OCI-LY3 (cell line): ENCODE measurements at regions not wholly inside any gene's neighbourhood (a gene's known extent, or its start where the extent isn't known, plus 50 kb on each side); places are given as distances from the start of the nearest gene placed in this dataset.

ENCODE experiments used
- EZH2phosphoT487 ChIP-seq: fragments of 200-600 bp; shearing (Covaris generic); IDR thresholded peaks from 2 replicates; pipeline ENCODE4 v1.6.1; 2018; ENCODE audit warnings: antibody characterized with exemption, mixed run types, low read depth
- TF ChIP-seq, protein P1 (sequence below): fragments of 200-600, 300-600 bp; sonication (generic); IDR thresholded peaks from 2 replicates; pipeline ENCODE4 v1.5.1; 2014; ENCODE audit warnings: antibody characterized with exemption, low read length, low read depth

DNA sequence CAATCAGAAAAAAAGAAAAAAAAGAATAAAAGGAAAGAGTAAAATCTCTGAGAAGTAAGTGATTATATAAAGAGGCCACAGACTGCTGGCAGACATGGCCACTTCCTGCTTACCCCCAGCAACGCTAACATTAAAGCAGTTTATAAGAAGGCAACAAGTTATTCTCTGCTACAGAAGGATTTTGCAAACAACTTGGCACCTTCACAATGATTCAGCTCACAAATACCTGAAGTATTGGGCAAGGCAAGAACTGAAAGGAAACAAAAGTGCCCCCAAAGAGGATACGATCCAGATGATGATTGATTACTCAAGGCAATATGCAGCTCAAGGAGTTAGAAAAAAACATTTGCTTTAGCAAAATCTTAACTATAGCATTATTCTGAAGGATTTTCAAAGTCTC lies 718.8 kb downstream of the KLHL13 start:
- TF ChIP-seq, protein P1, sequence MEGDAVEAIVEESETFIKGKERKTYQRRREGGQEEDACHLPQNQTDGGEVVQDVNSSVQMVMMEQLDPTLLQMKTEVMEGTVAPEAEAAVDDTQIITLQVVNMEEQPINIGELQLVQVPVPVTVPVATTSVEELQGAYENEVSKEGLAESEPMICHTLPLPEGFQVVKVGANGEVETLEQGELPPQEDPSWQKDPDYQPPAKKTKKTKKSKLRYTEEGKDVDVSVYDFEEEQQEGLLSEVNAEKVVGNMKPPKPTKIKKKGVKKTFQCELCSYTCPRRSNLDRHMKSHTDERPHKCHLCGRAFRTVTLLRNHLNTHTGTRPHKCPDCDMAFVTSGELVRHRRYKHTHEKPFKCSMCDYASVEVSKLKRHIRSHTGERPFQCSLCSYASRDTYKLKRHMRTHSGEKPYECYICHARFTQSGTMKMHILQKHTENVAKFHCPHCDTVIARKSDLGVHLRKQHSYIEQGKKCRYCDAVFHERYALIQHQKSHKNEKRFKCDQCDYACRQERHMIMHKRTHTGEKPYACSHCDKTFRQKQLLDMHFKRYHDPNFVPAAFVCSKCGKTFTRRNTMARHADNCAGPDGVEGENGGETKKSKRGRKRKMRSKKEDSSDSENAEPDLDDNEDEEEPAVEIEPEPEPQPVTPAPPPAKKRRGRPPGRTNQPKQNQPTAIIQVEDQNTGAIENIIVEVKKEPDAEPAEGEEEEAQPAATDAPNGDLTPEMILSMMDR = no peak
- no peak for TF ChIP-seq EZH2phosphoT487
